Calu3 (cell line): ENCODE measurements at regions not wholly inside any gene's neighbourhood (a gene's known extent, or its start where the extent isn't known, plus 50 kb on each side); places are given as distances from the start of the nearest gene placed in this dataset.

ENCODE experiments used
- BruUV-seq: library from RNA; stranded (reverse); fragments of 400-500 nt; replicated peaks from 2 replicates; lab custom pipeline; 2021; lab: Mats Ljungman, UMichigan
- CTCF ChIA-PET: fragments of 300-600 bp; sonication (Branson Sonifier 250); formaldehyde crosslinking; loops from one replicate; lab custom pipeline; 2022; ENCODE audit warnings: antibody characterized with exemption; lab: Charles Lee
- DNase-seq: peaks from one replicate; pipeline ENCODE4 v3.0.0; 2022
- H3K27ac Mint-ChIP-seq: one replicate; pipeline ENCODE4 v1.8.0; 2022; ENCODE audit warnings: mixed read lengths; ENCODE audit not compliant: unreplicated experiment
- H3K27me3 Mint-ChIP-seq: one replicate; pipeline ENCODE4 v1.8.0; 2022; ENCODE audit warnings: mixed read lengths; ENCODE audit not compliant: unreplicated experiment
- H3K36me3 Mint-ChIP-seq: one replicate; pipeline ENCODE4 v1.8.0; 2022; ENCODE audit warnings: mild to moderate bottlenecking, moderate library complexity, mixed read lengths; ENCODE audit not compliant: insufficient read depth, unreplicated experiment
- H3K4me1 Mint-ChIP-seq: one replicate; pipeline ENCODE4 v1.8.0; 2022; ENCODE audit warnings: mild to moderate bottlenecking, low read depth, mixed read lengths; ENCODE audit not compliant: unreplicated experiment
- H3K4me3 Mint-ChIP-seq: one replicate; pipeline ENCODE4 v1.8.0; 2022; ENCODE audit warnings: mild to moderate bottlenecking, low read depth, moderate library complexity, mixed read lengths; ENCODE audit not compliant: unreplicated experiment
- H3K9me3 Mint-ChIP-seq: one replicate; pipeline ENCODE4 v1.8.0; 2022; ENCODE audit warnings: low read depth, mixed read lengths; ENCODE audit not compliant: unreplicated experiment
- intact Hi-C: fragments of 100-400 bp; cut with micrococcal nuclease; formaldehyde crosslinking; loops from one replicate; pipeline ENCODE4 v1.10.0; 2022; ENCODE audit not compliant: unreplicated experiment
- TF ChIP-seq, protein P1 (sequence below): fragments of 200-600 bp; IDR thresholded peaks from one replicate; pipeline ENCODE4 v1.8.0; 2022; ENCODE audit warnings: antibody characterized with exemption; ENCODE audit not compliant: unreplicated experiment

DNA sequence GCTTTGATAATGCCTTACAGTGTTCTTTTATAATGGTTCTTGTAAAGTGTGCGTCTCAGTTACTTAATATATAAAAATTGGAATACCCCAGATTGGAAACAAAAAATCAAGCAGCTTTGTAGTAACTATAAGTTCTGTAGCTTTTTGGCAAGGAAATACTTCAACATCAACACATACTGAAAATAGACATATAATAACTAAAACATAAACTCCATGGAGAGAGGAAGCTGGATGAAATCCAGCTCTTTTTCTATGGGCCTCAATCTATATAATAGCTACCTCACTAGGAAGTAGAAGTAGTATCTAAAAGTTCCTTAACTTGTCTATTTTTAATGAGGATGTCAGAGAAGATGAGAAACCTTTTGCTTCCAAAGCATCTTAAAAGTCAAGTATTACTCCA, 313.3 kb upstream of the NFIA start:
- H3K36me3 Mint-ChIP-seq, result no peaks in the 10 kb centered on the region
- TF ChIP-seq, protein P1, sequence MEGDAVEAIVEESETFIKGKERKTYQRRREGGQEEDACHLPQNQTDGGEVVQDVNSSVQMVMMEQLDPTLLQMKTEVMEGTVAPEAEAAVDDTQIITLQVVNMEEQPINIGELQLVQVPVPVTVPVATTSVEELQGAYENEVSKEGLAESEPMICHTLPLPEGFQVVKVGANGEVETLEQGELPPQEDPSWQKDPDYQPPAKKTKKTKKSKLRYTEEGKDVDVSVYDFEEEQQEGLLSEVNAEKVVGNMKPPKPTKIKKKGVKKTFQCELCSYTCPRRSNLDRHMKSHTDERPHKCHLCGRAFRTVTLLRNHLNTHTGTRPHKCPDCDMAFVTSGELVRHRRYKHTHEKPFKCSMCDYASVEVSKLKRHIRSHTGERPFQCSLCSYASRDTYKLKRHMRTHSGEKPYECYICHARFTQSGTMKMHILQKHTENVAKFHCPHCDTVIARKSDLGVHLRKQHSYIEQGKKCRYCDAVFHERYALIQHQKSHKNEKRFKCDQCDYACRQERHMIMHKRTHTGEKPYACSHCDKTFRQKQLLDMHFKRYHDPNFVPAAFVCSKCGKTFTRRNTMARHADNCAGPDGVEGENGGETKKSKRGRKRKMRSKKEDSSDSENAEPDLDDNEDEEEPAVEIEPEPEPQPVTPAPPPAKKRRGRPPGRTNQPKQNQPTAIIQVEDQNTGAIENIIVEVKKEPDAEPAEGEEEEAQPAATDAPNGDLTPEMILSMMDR, result no peak
- H3K27ac Mint-ChIP-seq, result no peak overlapping the region
- no peaks in the 10 kb centered on the region for H3K4me1 Mint-ChIP-seq
- no peak overlapping the region for H3K4me3 Mint-ChIP-seq
- no TSS peak for BruUV-seq
- intact Hi-C loops, result loop anchor here (5.0 to 10.0 kb wide), 2 partner anchors 607 to 794 kb away; no protein-coding TSS in a partner anchor
- no peak for DNase-seq
- CTCF ChIA-PET, result no interaction called here
- peaks cover 3% of the 10 kb centered on the region for H3K9me3 Mint-ChIP-seq
- no peaks in the 10 kb centered on the region for H3K27me3 Mint-ChIP-seq

DNA sequence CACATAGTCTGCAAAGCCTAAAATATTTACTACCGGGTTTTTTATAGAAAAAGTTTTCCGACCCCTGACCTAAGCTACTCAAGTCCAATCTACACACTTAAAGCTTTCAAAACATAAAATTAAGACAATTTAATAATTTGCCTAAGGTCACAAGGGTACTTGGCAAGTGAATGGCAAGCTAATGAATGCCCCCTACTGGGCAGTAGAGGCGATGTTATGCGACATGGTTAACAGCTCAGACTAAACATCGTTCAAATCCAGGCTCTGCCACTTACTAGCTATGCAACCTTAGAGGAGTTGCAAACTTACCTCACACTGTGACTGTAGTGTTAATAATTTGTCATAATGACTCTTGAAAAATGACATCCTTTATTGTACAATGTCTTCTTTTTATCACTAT, 317.2 kb upstream of the NFIA start:
- DNase-seq, result peak; percentile 36
- Mint-ChIP-seq H3K9me3 (no peaks in the 10 kb centered on the region), H3K4me3 (no peak overlapping the region), H3K36me3 (no peaks in the 10 kb centered on the region), H3K4me1 (no peaks in the 10 kb centered on the region), H3K27me3 (no peaks in the 10 kb centered on the region), H3K27ac (no peak overlapping the region)
- intact Hi-C loops, result loop anchor here (1.0 to 10.0 kb wide), 3 partner anchors 484 to 790 kb away; no protein-coding TSS in a partner anchor
- CTCF ChIA-PET, result interaction anchor here (0.6 to 2.1 kb wide), 6 partner anchors 102 to 794 kb away, joined by 3 to 27 read pairs (median 3); no protein-coding TSS in a partner anchor
- TF ChIP-seq, protein P1, result peak; percentile 55
- no TSS peak for BruUV-seq

DNA sequence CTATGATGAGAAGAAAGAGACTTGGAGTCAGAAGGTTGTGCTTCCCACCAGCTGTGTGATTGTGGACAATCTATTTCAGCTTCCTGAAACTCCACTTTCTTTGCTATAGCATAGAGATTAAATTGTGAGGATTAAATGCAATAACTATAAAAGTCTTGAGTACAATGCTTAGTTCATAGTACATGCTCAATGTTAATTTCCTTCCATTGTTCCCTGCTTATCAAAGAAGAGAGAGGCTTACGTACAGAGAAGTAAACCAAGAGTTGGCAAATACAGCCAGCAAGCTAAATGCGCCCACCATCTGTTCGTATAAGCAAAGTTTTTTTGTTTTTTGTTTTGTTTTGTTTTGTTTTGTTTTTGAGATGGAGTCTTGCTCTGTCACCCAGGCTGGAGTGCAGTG, 317.9 kb upstream of the NFIA start:
- DNase-seq, result no peak
- BruUV-seq, result no TSS peak
- Mint-ChIP-seq H3K4me1 (no peaks in the 10 kb centered on the region), H3K4me3 (no peak overlapping the region), H3K36me3 (no peaks in the 10 kb centered on the region), H3K9me3 (no peaks in the 10 kb centered on the region), H3K27me3 (no peaks in the 10 kb centered on the region), H3K27ac (no peak overlapping the region)
- intact Hi-C loops, result loop anchor here (10.0 kb wide), 1 partner anchor 790 kb away; no protein-coding TSS in a partner anchor
- TF ChIP-seq, protein P1, result no peak
- CTCF ChIA-PET, result interaction anchor here (0.6 to 2.1 kb wide), 3 partner anchors 102 to 483 kb away, joined by 3 to 27 read pairs (median 3); no protein-coding TSS in a partner anchor

DNA sequence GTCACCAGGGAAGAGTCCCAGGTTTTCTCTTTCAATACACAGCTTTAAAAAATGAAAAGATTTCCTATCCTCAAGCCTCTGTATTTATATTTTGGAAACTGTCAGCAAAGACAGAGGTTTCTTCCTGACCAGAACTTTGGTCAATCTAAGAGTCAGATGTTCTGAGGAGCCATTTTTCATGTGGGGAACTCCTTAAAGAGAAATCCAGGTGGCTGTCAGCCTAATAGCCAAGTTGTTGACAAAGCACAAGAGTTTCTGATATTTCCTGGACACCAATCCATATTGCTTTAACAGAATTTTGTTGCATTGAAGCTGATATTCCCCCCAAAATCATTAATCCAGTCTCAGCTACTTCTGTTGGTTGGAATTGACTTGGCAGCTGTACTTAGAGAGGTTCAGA, 318.6 kb upstream of the NFIA start:
- H3K36me3 Mint-ChIP-seq, result no peaks in the 10 kb centered on the region
- TF ChIP-seq, protein P1, result no peak
- CTCF ChIA-PET, result interaction anchor here (0.6 kb wide), 1 partner anchor 255 kb away, joined by 4 read pairs; no protein-coding TSS in a partner anchor
- no TSS peak for BruUV-seq
- DNase-seq, result no peak
- intact Hi-C loops, result loop anchor here (10.0 kb wide), 1 partner anchor 789 kb away; no protein-coding TSS in a partner anchor
- no peaks in the 10 kb centered on the region for H3K4me1 Mint-ChIP-seq
- no peaks in the 10 kb centered on the region for H3K27me3 Mint-ChIP-seq
- H3K27ac Mint-ChIP-seq, result no peak overlapping the region
- H3K4me3 Mint-ChIP-seq, result no peak overlapping the region
- H3K9me3 Mint-ChIP-seq, result no peaks in the 10 kb centered on the region
